Activated CD4-positive, CD25-positive, alpha-beta regulatory T cell (primary cell): ENCODE measurements at regions not wholly inside any gene's neighbourhood (a gene's known extent, or its start where the extent isn't known, plus 50 kb on each side); places are given as distances from the start of the nearest gene placed in this dataset.

ENCODE experiments used
- DNase-seq, 4 experiments: peaks; one replicate each; lab custom pipeline; 2025; lab: John Stamatoyannopoulos, UW

DNA sequence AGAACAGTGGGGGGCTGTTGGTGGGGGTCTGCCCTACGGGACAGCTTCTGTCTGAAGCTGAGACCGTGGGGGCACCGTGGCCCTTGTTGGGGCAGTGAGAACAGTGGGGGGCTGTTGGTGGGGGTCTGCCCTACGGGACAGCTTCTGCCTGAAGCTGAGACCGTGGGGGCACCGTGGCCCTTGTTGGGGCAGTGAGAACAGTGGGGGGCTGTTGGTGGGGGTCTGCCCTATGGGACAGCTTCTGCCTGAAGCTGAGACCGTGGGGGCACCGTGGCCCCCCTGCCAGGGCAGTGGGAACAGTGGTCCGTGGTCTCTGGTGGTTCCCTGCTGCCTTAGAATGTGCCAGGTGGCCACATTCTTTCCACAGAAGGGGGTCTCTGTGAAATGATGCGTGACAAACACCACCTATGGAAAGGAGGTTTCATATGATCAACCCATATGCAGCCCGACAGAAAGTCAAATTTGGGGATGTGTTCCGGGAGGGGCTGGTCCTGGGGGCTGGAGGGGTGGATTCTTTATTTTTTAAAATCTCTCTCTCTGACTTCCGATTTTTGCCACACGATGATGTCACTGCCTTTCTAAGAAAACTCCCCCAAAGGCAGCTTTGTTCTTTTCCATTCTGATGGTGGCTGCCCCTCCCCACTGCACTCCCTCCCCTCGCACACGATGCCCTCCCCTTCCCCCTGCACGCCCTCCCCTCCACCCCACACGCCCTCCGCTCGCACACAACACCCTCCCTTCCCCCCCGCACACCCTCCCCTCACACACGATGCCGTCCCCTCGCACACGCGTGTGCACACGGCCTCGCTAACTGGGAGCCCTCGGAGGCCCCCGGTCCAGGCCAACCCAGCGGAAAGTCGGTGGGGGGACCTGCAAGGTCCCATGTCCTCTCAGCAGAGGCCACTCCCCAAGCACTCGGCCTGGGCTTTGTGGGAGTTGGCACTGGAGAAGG, 1186.5 kb downstream of the BRD1 start:
- no peak for DNase-seq

GRCh38 chr22:48639896-48640748, 1187.6 kb downstream of the BRD1 start:
- no peak for DNase-seq

DNA sequence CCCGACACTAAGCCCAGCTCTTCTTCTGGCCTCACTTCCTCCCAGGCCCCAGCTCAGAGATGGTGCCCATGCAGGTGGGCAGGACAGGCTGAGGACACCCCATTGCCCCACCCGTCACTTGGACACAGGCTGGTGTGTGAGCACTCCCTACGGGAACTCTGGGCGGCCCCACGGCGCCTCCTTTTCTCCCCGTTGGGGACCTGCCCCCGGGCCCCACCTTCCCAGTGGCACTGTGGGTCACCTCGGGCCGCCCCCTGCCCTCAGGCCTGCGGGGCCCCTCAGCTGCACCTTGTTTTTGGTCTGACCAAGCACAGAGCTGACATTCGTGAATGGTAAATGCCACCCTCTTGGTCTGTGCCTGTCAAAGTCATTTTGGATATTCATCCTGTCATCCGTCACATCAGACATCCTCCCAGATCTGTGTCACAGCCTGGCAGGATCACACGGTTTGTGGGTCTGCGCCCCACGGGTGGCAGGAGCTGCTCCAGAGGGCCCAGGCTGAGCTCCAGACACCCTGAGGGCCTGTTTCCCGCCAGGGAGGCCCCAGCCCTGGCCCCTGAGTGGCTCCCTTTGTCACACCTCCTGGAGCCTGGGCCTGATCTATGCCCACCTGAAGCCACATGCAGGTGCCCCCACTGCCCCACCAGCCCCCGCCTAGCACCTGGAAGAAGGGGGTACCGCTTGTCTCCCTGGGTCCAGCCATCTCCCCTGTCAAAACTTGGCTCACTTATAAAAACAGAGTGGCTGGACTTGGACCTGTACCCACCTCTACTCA, 1188.5 kb downstream of the BRD1 start:
- DNase-seq = no peak

DNA sequence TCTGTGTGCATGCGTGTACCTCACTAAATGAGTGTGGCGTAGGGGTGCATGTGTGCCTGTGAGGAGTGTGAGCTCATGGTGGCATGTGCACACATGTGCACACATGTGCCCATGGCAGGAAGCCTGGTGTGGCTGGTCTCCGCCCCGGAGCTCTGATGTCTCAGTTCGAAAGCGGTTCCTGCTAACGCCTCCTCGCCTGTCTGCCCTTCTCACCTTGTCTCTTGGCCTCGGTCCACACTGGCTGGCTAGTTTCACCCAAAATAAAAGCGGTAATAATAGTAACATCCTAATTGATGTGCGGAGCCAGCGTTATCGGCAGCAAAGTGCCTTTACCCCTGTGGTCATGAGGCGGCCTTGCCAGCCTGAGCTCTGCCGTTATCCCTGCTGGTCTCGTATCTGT, 1190.4 kb downstream of the BRD1 start:
- no peak for DNase-seq

- DNase-seq = no peak
Measured at GRCh38 chr22:48636746-48637145, 1190.9 kb downstream of the BRD1 start.

GRCh38 chr22:48635816-48636215, 1191.9 kb downstream of the BRD1 start:
- no peak for DNase-seq

GRCh38 chr22:48635031-48635430, 1192.6 kb downstream of the BRD1 start:
- no peak for DNase-seq

DNA sequence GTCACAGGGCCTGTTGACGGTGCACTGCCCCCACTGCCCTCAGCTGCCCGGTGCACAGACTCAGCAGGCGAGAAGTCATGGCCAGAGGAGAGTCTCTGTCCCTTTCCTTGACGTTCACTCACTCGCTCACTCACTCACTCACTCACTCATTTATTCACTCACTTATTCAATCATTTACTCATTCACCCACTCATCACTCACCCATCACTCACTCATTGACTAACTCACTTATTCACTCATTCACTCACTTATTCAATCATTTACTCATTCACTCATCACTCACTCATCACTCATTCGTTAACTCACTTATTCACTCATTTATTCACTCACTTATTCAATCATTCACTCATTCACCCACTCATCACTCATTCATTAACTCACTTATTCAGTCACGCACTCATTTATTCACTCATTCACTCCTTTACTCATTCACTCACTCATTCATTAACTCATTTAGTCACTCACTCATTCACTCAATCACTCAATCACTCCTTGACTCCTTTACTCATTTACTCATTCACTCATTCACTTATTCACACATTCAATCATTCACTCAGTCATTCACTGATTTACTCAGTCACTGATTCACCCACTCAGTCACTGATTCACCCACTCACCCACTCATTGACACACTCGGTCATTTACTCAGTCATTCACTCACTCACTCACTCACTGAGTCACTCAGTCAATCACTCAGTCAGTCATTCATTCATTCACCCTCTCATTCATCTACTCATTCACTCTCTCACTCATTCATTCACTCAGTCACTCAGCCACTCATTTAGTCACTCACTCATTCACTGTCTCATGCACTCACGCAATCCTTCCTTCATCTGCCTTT, 1193.5 kb downstream of the BRD1 start:
- no peak for DNase-seq

DNA sequence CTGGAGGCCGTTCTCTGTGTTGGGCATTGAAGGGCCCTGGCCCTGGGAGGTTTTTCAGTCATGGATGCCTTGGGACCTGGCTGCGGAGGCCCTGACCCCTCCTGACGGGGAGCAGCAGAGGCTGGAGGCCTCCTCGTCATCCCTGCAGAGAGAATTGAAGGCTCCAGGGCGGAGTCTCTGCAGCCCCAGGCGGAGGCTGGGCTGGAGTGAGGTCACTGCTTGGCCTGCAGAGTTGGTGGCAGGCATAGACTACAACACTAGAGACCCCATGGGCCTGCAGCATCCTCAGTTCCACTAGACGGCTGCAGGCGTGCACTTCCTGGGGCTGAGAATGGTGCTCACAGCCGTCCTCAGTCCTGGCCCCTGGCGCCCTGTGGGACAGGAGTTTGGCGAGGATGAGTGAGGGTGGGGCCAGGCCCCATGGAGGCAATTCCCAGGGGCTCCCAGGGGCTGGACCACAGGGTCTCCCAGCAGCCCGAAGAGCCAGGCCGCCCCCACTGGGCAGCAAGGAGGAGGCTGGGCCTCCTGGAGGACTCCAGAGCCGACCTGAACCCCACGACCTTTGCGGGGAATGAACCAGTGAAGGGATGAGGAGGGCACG, 1194.9 kb downstream of the BRD1 start:
- no peak for DNase-seq

- DNase-seq = no peak
Measured at GRCh38 chr22:48631288-48631863, 1196.3 kb downstream of the BRD1 start.

DNA sequence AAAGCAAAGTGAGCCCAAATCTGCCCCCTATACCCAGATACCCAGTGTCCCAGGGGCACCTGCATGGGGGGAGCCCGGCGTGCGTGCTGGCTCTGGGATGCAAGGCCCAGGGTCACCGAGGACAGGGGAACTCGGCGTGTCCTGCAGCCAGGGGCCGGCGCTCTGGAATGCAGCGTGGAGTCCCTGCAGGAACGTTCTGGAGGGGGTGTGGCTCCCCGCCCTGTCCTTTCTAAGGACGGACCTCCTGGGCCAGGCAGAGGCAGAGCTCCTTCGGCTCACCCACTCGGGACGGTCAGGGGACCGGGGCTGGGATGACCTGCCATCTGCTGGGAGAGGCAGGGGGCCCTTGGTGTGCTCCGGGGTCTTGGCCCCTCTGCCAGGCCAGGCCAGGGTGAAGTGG, 1196.8 kb downstream of the BRD1 start:
- no peak for DNase-seq

GRCh38 chr22:48630433-48630754, 1197.3 kb downstream of the BRD1 start:
- DNase-seq = no peak

GRCh38 chr22:48629631-48630432, 1197.8 kb downstream of the BRD1 start:
- DNase-seq = no peak

DNA sequence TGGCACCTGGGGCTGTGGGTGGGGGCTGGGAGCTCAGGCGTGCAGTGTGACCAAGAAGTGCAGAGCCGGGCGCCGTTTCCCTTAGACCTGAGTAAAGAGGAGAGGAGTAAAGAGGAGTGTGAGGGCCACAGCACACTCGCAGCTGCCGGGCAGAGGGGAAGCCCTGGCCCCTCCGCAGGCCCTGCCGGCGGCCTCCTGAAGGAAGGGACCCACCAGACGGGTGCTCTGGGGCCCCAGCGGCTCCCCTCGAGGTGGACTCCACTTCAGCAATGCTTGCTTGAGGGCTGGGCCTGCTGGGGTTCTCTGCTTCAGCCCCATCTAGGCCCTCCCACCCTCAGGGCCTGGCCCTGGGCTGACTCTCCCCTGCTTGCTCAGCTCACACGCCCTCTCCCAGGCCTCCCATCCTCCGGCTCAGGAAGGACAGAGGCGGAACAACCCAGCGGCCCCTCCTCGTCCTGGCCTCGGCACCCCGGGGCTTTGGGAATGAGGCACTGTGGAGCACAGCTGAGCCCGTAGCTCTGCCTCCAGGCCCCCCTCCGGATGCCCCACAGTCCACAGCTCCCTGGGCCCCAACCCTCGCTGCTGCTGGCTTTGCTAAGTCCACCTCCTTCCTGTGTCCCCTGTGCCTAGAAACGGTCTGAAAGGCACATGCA, 1198.7 kb downstream of the BRD1 start:
- no peak for DNase-seq

DNA sequence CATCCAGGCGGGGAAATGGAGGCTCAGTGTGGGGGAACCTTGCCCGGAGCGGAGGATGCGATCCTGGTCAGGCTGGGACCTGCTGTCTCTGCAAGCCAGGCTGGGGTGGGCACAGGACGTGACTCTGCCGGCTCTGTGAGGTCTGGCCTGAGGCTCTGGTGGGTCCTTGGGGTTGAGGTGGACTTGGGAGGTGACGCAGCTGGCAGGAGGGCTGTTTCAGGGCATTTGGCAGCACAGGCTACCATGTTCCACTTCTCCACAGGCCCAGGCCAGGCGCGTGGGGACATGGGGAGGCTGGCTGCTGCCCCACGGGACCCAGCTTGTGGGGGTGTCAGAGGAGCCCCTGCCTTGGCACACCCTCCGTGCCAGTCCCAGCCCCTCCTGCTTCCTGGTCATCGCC, 1199.7 kb downstream of the BRD1 start:
- DNase-seq = no peak

GRCh38 chr22:48627203-48627602, 1200.5 kb downstream of the BRD1 start:
- no peak for DNase-seq

GRCh38 chr22:48624401-48624800, 1203.3 kb downstream of the BRD1 start:
- no peak for DNase-seq

DNA sequence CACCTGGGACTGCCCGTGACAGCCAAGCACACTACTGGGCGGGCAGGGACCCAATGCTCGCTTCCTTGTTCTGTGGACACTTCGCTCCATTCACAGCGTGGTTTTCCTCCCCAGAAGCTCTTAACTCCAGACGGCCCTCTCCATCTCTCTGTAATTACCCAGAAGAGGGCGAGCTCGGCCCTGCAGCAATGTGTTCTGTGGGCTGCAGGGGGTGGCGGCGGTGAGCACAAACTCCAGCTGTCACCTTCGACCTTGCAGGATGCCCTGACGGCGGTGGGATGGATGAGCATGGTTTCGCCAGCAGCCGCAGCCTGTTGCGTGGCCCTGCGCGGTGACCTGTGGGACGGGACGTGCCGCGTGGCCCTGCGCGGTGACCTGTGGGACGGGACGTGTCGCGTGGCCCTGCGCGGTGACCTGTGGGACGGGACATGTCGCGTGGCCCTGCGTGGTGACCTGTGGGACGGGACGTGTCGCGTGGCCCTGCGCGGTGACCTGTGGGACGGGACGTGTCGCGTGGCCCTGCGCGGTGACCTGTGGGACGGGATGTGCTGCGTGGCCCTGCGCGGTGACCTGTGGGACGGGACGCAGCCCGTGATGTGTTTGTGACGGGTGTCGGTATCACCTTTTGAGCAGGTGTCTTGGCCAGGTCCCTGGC, 1204.7 kb downstream of the BRD1 start:
- DNase-seq = no peak

DNA sequence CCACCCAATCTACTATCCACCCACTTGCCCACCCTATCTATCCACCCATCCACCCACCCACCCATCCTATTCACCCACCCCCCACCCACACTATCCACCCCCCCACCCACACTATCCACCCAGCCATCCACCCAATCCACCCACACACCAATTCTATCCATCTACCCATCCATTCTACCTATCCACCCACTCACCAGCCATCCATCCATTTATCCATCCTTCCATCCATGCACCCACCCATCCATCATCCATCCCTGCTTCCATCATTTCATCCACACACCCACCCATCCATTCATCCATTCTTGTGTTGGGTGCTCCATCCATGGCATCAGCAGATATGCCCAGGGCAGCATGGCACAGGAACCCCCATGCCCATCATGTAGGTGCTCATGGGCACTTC, 1206.6 kb downstream of the BRD1 start:
- no peak for DNase-seq
